ENCODE measurements at regions not wholly inside any gene's neighbourhood (a gene's known extent, or its start where the extent isn't known, plus 50 kb on each side); places are given as distances from the start of the nearest gene placed in this dataset.

- Histone ChIP-seq H3K4me3 (ENCODE audit: low read depth, low read length) (no peak overlapping the region), H3K36me3 (ENCODE audit: insufficient read depth, low read length) (no peaks in the 10 kb centered on the region), H2AFZ (ENCODE audit: low read length, unreplicated experiment) (no peak overlapping the region), H3K4me1 (ENCODE audit: control insufficient read depth, insufficient read depth, low read length, unreplicated experiment) (peaks cover 15% of the 10 kb centered on the region), H3K79me2 (ENCODE audit: control insufficient read depth, insufficient read depth, low read length, unreplicated experiment) (no peaks in the 10 kb centered on the region), H3K27ac (ENCODE audit: low read depth, low read length) (no peak overlapping the region), H3K27me3 (ENCODE audit: insufficient read depth, low read length) (no peaks in the 10 kb centered on the region)
These were observed 56.2 kb upstream of the MYCBP2 start for GRCh38 chr13:77383097-77383496.

DNA sequence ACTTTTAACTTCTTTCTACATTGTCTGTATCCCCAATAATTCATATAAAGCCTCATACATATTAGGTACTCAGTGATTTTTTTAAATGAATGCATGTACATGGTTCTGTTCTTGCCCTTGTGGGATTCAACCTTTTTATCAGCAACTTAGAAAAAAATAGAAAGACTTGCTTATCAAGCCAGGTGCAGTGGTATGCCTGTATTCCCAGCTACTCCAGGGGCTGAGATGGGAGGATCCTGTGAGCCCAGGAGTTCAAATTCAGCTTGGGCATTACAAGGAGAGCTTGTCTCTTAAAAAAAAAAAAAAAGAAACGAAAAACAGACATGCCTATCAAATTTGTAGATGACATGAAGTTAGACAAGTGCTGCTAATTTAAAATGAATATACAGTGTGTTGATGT is 54.2 kb upstream of the MYCBP2 start:
- Histone ChIP-seq H3K4me3 (ENCODE audit: low read depth, low read length) (no peak overlapping the region), H3K36me3 (ENCODE audit: insufficient read depth, low read length) (no peaks in the 10 kb centered on the region), H3K27ac (ENCODE audit: low read depth, low read length) (no peak overlapping the region), H3K79me2 (ENCODE audit: control insufficient read depth, insufficient read depth, low read length, unreplicated experiment) (no peaks in the 10 kb centered on the region), H3K4me1 (ENCODE audit: control insufficient read depth, insufficient read depth, low read length, unreplicated experiment) (no peaks in the 10 kb centered on the region), H3K27me3 (ENCODE audit: insufficient read depth, low read length) (no peaks in the 10 kb centered on the region), H2AFZ (ENCODE audit: low read length, unreplicated experiment) (no peak overlapping the region)

GRCh38 chr13:77379508-77379907 is 52.6 kb upstream of the MYCBP2 start:
- Histone ChIP-seq H3K27me3 (ENCODE audit: insufficient read depth, low read length) (no peaks in the 10 kb centered on the region), H3K36me3 (ENCODE audit: insufficient read depth, low read length) (no peaks in the 10 kb centered on the region), H3K4me3 (ENCODE audit: low read depth, low read length) (no peak overlapping the region), H2AFZ (ENCODE audit: low read length, unreplicated experiment) (no peak overlapping the region), H3K27ac (ENCODE audit: low read depth, low read length) (no peak overlapping the region), H3K79me2 (ENCODE audit: control insufficient read depth, insufficient read depth, low read length, unreplicated experiment) (no peaks in the 10 kb centered on the region), H3K4me1 (ENCODE audit: control insufficient read depth, insufficient read depth, low read length, unreplicated experiment) (no peaks in the 10 kb centered on the region)

GRCh38 chr13:77378662-77379061 is 51.8 kb upstream of the MYCBP2 start:
- H2AFZ ChIP-seq (ENCODE audit: low read length, unreplicated experiment) = no peak overlapping the region
- no peak overlapping the region for H3K4me3 ChIP-seq (ENCODE audit: low read depth, low read length)
- H3K79me2 ChIP-seq (ENCODE audit: control insufficient read depth, insufficient read depth, low read length, unreplicated experiment) = no peaks in the 10 kb centered on the region
- H3K27me3 ChIP-seq (ENCODE audit: insufficient read depth, low read length) = no peaks in the 10 kb centered on the region
- no peak overlapping the region for H3K27ac ChIP-seq (ENCODE audit: low read depth, low read length)
- H3K4me1 ChIP-seq (ENCODE audit: control insufficient read depth, insufficient read depth, low read length, unreplicated experiment) = no peaks in the 10 kb centered on the region
- H3K36me3 ChIP-seq (ENCODE audit: insufficient read depth, low read length) = no peaks in the 10 kb centered on the region

GRCh38 chr13:77377016-77377415 is 50.1 kb upstream of the MYCBP2 start:
- H3K27me3 ChIP-seq (ENCODE audit: insufficient read depth, low read length) = no peaks in the 10 kb centered on the region
- no peak overlapping the region for H3K27ac ChIP-seq (ENCODE audit: low read depth, low read length)
- H2AFZ ChIP-seq (ENCODE audit: low read length, unreplicated experiment) = no peak overlapping the region
- H3K36me3 ChIP-seq (ENCODE audit: insufficient read depth, low read length) = no peaks in the 10 kb centered on the region
- H3K4me3 ChIP-seq (ENCODE audit: low read depth, low read length) = no peak overlapping the region
- H3K79me2 ChIP-seq (ENCODE audit: control insufficient read depth, insufficient read depth, low read length, unreplicated experiment) = no peaks in the 10 kb centered on the region
- no peaks in the 10 kb centered on the region for H3K4me1 ChIP-seq (ENCODE audit: control insufficient read depth, insufficient read depth, low read length, unreplicated experiment)
